Activated T-cell treated with anti-CD3 and anti-CD28 coated beads, Interleukin-2, amount 50 U/mL, for 4 hours (primary cell): ENCODE measurements at regions not wholly inside any gene's neighbourhood (a gene's known extent, or its start where the extent isn't known, plus 50 kb on each side); places are given as distances from the start of the nearest gene placed in this dataset.
A peak's percentile ranks its signal among the peaks of the same experiment; 100 is the strongest.
"Not testable (repeated sequence)": the region's sequence is repeated elsewhere in the genome, so short reads cannot be mapped to it uniquely, and the experiment has no call there.

Source experiments
- ATAC-seq, 2 donors: fragments of 200-7000 bp; cut with Tn5 transposase; one replicate each; pipeline ENCODE4 v1.10.0; 2021
- DNase-seq: peaks from one replicate; pipeline ENCODE4 v3.0.0-alpha.2; 2020
- H3K27me3 Mint-ChIP-seq: one replicate; pipeline ENCODE4 v1.8.0; 2021; ENCODE audit warnings: low read depth, mixed read lengths
- H3K36me3 Mint-ChIP-seq: one replicate; pipeline ENCODE4 v1.8.0; 2022; ENCODE audit warnings: mixed read lengths; ENCODE audit not compliant: insufficient read depth
- H3K4me1 Mint-ChIP-seq: one replicate; pipeline ENCODE4 v1.8.0; 2021; ENCODE audit warnings: low read depth, mixed read lengths
- H3K4me3 Mint-ChIP-seq: one replicate; pipeline ENCODE4 v1.8.0; 2021; ENCODE audit warnings: mild to moderate bottlenecking, moderate library complexity, mixed read lengths
- H3K9me3 Mint-ChIP-seq: one replicate; pipeline ENCODE4 v1.8.0; 2021; ENCODE audit warnings: mixed read lengths

DNA sequence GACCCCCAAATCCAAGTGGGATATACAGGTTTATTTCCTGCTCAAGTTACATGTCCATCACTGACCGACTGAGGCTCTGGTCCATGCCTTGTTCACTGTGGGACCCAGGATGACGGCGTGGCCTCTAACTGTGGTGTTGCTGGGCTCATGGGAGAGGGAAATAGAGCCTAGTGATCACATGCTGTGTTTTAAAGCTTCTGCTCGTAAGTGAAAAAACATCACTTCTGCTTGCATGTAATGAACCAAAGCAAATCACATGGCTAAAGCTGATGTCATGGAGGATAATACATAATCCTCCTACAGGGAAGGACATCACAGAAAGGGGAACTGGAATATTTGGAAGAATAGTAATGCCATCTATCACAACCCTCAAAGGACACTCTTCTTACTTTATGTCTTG, 107.6 kb downstream of the FASLG start:
- H3K27me3 Mint-ChIP-seq, result no peaks in the 10 kb centered on the region

DNA sequence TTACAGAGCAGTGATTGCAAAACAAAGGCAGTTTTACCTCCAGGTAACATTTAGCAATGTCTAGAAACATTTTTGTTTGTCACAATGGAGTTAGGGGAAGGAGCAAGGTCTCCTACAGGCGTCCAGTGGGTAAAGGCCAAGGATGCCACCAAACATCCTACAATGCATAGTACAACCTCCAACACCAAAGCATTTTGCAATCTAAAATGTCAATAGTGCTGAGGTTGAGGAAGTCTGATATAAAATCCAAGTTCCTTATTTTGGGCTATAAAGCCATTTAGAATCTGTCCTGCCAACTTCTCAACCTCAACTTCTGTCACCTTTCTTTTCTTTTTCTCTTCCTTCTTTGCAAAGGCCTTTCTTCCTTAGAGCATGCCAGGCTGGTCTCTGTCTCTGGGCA, 111.2 kb downstream of the FASLG start:
- ATAC-seq (no peak), DNase-seq (no peak)
- no peaks in the 10 kb centered on the region for H3K27me3 Mint-ChIP-seq
- H3K4me3 Mint-ChIP-seq, result no peak overlapping the region
- H3K9me3 Mint-ChIP-seq, result no peaks in the 10 kb centered on the region
- peaks cover 4% of the 10 kb centered on the region for H3K4me1 Mint-ChIP-seq
- H3K36me3 Mint-ChIP-seq, result no peaks in the 10 kb centered on the region

More for the DNA sequence above, 107.6 kb downstream of the FASLG start:
- Mint-ChIP-seq H3K9me3 (no peaks in the 10 kb centered on the region), H3K4me3 (no peak overlapping the region), H3K4me1 (peaks cover 34% of the 10 kb centered on the region), H3K36me3 (no peaks in the 10 kb centered on the region)
- ATAC-seq (no peak), DNase-seq (no peak)

DNA sequence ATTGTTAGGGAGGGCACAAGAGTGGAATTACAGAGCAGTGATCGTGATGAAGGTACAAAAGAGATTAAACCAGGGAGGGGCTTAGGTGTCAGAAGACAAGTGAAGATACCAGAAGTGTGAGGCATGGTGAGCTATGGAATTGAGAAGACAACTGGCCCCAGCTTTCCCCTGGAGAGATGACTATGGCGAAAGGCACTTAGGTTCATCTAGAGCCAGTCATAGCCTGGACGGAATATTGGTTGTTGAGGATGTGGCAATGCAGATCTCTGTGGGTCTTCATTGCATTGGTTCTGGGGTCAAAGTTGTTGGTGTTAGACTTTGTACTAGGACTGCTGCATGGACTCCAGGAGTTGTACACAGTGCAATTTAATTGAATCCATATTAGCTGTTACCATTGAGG, 115.7 kb downstream of the FASLG start:
- H3K4me3 Mint-ChIP-seq, result no peak overlapping the region
- no peaks in the 10 kb centered on the region for H3K27me3 Mint-ChIP-seq
- H3K9me3 Mint-ChIP-seq, result no peaks in the 10 kb centered on the region
- peaks cover 10% of the 10 kb centered on the region for H3K4me1 Mint-ChIP-seq
- DNase-seq (no peak), ATAC-seq (no peak)
- H3K36me3 Mint-ChIP-seq, result no peaks in the 10 kb centered on the region

DNA sequence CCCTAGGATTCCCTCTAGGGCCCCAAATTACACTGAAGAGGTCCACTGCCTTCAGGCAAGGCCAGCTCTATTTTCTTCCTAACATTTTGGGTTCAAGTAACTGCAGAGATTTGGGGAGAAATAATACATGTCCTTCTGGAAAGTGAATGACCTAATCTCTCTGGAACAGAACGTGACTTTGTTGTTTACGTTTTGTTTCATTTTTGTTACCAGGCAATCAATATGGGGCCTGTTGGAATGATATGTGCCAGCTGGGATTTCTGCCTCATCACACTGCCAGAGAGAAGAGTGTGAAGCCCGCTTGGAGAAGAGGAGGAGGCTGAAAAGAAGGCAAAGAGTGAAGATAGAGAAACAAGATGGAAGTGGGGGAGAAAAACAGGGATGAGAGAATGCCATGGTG, 116.7 kb downstream of the FASLG start:
- no peaks in the 10 kb centered on the region for H3K9me3 Mint-ChIP-seq
- peaks cover 13% of the 10 kb centered on the region for H3K4me1 Mint-ChIP-seq
- no peaks in the 10 kb centered on the region for H3K27me3 Mint-ChIP-seq
- no peak for ATAC-seq
- no peaks in the 10 kb centered on the region for H3K36me3 Mint-ChIP-seq
- no peak overlapping the region for H3K4me3 Mint-ChIP-seq
- no peak for DNase-seq

DNA sequence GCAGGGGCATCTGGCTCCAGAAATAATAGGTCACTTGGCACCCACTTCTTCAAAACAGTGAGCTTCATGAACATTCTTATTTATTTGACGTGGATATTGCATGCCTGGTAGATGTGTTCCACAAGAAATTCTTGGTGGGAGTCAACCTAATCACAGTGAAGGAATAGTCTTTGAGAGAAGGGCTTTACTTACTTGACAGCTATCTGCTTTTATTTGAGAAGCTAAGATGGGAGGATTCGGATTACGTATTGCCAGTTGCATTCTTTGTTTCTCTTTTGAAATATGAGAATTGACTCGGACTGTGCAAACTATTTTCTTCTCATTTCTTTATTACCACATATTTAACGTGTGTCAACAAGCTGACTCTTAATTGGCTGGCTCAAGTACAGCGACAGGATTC, 117.2 kb downstream of the FASLG start:
- no peaks in the 10 kb centered on the region for H3K36me3 Mint-ChIP-seq
- no peaks in the 10 kb centered on the region for H3K9me3 Mint-ChIP-seq
- ATAC-seq (no peak), DNase-seq (no peak)
- H3K4me1 Mint-ChIP-seq, result peaks cover 13% of the 10 kb centered on the region
- no peak overlapping the region for H3K4me3 Mint-ChIP-seq
- H3K27me3 Mint-ChIP-seq, result no peaks in the 10 kb centered on the region

DNA sequence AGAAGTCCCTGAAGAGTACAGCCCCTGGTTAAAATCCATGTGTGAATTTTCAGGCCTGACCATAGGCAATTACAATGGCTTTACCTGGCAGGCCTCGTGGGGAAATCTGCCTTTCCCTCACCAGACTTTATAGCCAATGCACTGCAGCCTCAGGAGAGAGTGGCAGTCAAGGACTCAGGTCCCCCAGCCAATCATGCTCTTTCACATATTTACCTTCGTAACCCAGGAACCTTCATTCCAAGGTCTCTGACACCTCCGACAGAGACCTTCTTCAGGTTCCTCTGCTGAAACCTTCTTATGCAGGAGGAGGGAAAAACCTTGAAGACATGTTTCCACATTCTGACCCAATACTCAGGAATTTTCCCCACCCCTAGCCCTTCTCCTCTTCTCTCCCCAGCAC, 118.9 kb downstream of the FASLG start:
- Mint-ChIP-seq H3K27me3 (no peaks in the 10 kb centered on the region), H3K4me3 (no peak overlapping the region), H3K9me3 (peaks cover 2% of the 10 kb centered on the region), H3K36me3 (no peaks in the 10 kb centered on the region), H3K4me1 (peaks cover 18% of the 10 kb centered on the region)
- ATAC-seq (no peak), DNase-seq (no peak)

DNA sequence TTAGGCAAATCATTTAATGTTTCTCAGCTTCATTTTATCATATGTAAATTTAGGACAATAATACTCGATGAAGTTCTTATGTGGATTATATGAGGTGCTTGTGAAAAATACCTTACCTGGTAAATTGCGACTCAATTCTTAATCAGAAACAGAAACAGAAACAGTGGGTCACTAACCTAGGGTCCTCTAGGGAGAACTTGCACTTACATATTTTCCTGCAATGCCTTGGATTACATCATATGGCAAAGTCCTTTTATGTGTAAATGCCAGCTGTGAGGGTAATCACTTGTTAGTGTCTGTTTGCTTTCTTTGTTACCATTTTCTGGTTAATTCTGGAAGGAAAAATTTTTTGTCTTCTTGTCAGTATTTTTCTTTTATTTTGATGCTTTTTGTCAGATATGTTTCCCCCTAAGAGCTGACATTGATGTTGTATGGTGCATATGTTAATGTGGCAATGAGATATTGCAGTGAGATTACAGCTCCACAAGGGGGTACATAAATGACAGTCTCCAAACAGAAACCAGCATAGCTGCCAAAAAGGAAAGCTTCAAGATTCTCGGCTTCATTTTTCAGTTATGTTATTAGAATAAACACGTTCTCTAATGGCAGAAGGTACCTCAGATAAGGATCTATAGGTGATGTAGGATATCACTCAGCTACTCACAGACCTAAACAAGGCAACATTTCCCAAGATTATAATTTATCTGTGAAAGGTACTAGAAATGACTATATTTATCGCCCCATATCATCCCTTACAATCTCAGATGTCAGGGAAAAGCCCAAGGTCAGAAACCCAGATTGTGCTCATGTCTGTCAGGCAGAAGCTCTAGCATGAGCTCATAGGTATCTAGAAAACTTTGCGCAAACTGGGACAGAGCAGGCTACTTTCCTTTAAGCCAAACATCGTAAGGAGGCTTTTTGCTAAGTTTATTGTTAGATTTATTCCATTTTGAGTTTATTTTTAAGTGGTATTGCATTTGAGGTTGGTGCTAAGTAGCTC, 119.9 kb downstream of the FASLG start:
- peak; percentile 84 to 86 for ATAC-seq
- Mint-ChIP-seq H3K4me1 (peaks cover 18% of the 10 kb centered on the region), H3K4me3 (peak overlapping the region; percentile 11), H3K36me3 (no peaks in the 10 kb centered on the region), H3K27me3 (no peaks in the 10 kb centered on the region), H3K9me3 (peaks cover 9% of the 10 kb centered on the region)
- no peak for DNase-seq

DNA sequence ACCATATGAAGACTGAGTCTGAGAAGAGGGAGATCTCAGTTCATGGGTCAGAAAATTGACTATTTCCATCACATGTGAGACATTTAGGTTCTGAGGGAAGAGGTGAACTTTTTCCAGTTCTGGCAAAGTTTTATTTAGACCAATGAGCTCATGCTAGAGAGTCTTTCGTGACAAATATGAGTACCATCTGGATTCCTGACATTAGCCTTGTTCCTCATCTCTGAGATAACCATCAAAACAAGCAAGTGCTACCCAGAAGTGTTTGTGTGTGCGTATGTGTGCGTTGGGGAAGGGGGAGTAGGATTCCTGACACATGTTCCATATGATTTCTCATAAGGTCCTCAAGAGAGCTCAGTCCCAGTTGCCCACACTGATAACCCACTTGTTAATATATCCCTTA, 120.6 kb downstream of the FASLG start:
- Mint-ChIP-seq H3K36me3 (no peaks in the 10 kb centered on the region), H3K9me3 (peaks cover 10% of the 10 kb centered on the region), H3K4me1 (peaks cover 18% of the 10 kb centered on the region), H3K27me3 (no peaks in the 10 kb centered on the region), H3K4me3 (no peak overlapping the region)
- no peak for DNase-seq
- ATAC-seq, result no peak

DNA sequence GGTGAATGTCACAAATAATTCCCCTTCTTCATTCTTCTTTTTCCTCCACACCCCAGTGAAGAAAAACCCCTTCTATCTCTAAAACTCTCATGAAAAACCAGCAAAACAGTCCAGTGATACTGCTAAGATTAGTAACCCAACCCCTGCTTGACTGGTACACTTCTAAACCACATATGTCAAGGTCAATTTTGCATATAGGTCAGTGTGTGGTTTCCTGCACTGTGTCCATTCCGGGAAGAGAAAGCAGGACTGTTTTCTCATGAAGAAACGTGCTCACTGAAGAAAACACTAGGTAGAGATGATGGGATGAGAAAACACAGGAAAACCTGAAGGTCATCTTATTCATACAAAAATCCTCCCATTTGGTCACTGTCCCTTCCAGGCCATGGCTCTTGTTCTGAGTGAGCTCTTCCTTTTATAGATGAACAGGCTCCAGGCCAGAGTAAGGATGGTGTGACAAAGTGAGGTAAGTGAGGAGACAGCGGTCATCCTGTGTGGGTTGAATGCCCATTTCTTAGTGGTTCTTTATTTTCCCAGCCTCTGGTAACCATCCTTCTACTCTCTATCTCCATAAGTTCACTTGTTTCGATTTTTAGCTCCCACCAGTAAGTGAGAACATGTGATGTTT, 122.7 kb downstream of the FASLG start:
- Mint-ChIP-seq H3K36me3 (no peaks in the 10 kb centered on the region), H3K4me1 (peaks cover 18% of the 10 kb centered on the region), H3K4me3 (no peak overlapping the region), H3K9me3 (peaks cover 10% of the 10 kb centered on the region), H3K27me3 (no peaks in the 10 kb centered on the region)
- no peak for ATAC-seq
- no peak for DNase-seq

DNA sequence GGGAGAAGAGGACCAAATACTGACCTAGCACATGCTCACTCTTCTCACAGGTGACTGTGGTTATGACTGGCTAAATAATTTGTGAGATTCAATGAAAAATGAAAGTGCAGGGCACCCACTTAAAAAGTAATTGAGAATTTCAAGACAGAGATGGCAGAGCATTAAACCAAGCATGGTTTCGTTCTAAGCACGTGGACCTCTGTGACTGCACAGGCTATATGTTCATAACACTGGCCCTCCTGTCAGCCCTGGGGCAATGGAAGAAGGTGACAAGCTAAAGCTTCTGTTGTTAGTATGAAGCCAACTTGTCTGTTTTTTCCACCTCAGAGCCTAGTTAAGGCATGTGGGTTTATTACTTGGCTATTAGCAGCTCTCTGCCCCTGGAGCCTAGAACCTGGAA, 130.9 kb downstream of the FASLG start:
- no peak for ATAC-seq
- H3K4me3 Mint-ChIP-seq, result no peak overlapping the region
- DNase-seq, result no peak
- H3K4me1 Mint-ChIP-seq, result no peaks in the 10 kb centered on the region
- no peaks in the 10 kb centered on the region for H3K27me3 Mint-ChIP-seq
- no peaks in the 10 kb centered on the region for H3K9me3 Mint-ChIP-seq
- no peaks in the 10 kb centered on the region for H3K36me3 Mint-ChIP-seq

DNA sequence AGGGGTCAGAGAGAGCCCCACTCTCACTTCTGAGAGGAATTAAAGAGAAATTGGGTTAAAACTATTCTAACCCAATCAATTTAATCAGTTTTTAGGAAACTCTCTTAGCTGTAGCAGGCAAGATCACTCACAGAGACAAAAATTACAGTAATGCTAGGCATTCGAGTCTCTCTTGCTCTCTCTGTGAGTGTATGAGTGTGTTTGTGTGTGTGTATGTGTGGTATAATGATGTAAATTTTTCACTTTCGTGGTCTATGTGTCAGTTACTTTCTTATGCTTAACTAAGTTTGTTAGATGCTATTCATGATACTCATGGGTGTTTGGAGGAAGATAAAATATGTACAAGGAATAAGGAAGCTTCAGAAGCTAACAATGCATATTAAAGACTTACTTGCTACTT, 131.3 kb downstream of the FASLG start:
- no peaks in the 10 kb centered on the region for H3K4me1 Mint-ChIP-seq
- no peak for ATAC-seq
- H3K9me3 Mint-ChIP-seq, result no peaks in the 10 kb centered on the region
- no peaks in the 10 kb centered on the region for H3K36me3 Mint-ChIP-seq
- no peak for DNase-seq
- H3K27me3 Mint-ChIP-seq, result no peaks in the 10 kb centered on the region
- no peak overlapping the region for H3K4me3 Mint-ChIP-seq

DNA sequence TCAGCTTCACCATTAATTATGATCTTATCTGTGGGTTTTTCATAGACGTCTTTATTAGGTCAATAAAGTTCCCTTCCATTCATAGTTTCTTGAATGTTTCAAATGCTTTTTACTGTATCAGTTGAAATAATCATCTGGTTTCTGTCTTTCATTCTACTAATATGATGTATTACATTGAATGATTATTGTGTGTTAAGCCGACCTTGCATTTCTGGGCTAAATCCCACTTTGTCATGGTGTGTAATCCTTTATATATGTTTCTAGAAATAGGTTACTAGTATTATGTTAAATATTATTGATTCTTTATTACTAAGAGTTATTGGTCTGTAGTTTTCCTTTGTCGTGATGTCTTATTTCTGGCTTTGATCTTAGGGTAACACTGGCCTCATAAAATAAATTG, 134.9 kb downstream of the FASLG start:
- H3K4me3 Mint-ChIP-seq, result no peak overlapping the region
- H3K27me3 Mint-ChIP-seq, result peaks cover 2% of the 10 kb centered on the region
- H3K4me1 Mint-ChIP-seq, result no peaks in the 10 kb centered on the region
- ATAC-seq (no peak), DNase-seq (no peak)
- H3K9me3 Mint-ChIP-seq, result no peaks in the 10 kb centered on the region
- H3K36me3 Mint-ChIP-seq, result no peaks in the 10 kb centered on the region

DNA sequence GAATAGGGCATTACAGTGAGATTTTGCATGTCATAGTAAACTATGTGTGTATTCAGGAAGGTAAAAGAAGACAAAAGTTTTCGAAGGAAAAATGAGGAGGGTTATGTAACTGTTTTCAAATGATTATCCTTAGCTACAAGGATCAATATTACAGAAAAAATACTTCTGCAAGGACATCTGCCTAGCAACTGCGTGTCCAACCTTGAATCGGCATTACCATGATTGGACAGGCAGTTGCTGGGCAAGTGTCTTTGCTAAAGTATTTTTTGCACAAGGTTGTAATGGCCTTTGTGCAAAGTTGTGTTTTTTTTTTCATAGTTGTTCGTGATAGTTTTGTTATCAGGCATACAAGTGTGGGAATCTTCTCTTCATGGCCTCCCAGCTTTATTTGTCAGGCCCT, 136.8 kb downstream of the FASLG start:
- no peak for ATAC-seq

DNA sequence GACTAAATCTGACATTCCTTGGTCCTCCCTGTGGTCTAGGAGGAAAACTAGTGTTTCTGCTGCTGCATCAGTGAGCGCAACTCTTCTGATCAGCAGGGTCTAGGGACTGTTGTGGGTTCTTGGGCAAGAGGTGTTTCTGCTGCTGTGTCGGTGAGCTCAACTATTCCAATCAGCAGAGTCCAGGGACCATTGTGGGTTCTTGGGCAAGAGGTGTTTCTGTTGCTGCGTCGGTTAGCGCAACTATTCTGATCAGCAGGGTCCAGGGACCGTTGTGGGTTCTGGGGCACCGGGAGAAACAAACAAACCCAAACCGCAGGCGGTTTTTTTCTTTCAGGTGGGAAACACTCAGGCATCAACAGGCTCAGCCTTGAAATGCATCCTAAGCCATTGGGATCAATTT, 140.9 kb downstream of the FASLG start:
- H3K9me3 Mint-ChIP-seq, DNase-seq, H3K4me3 Mint-ChIP-seq, ATAC-seq, H3K27me3 Mint-ChIP-seq, H3K36me3 Mint-ChIP-seq, H3K4me1 Mint-ChIP-seq: not testable (repeated sequence)

More for the DNA sequence above, 136.8 kb downstream of the FASLG start:
- Mint-ChIP-seq H3K27me3 (peaks cover 2% of the 10 kb centered on the region), H3K36me3 (no peaks in the 10 kb centered on the region), H3K9me3 (no peaks in the 10 kb centered on the region), H3K4me1 (no peaks in the 10 kb centered on the region), H3K4me3 (no peak overlapping the region)
- no peak for DNase-seq

DNA sequence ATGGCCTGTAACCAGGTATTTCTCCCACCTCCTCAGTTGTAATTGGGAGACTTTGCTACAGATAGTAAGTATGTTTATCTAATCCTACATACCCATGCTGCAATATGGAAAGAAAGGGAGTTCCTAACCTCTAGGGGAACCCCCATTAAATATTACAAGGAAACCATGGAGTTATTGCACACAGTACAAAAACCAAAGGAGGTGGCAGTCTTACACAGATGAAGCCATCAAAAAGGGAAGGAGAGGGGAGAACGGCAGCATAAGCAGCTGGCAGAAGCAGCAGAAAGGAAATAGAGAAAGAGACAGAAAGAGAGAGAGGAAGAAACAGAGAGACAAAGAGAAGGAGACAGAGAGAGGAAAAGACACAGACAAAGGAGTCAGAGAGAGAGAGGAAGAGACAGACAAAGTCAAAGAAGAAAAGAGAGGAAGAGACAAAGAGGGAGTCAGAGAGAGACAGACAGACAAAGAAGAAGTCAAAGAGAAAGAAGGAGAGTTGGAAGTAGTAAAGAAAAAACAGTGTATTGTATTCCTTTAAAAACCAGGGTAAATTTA, 142.9 kb downstream of the FASLG start:
- H3K36me3 Mint-ChIP-seq, result no peaks in the 10 kb centered on the region
- DNase-seq, result no peak
- no peak overlapping the region for H3K4me3 Mint-ChIP-seq
- H3K27me3 Mint-ChIP-seq, result no peaks in the 10 kb centered on the region
- H3K4me1 Mint-ChIP-seq, result no peaks in the 10 kb centered on the region
- H3K9me3 Mint-ChIP-seq, result peaks cover 8% of the 10 kb centered on the region
- ATAC-seq, result no peak
